A549 (cell line): ENCODE measurements at regions not wholly inside any gene's neighbourhood (a gene's known extent, or its start where the extent isn't known, plus 50 kb on each side); places are given as distances from the start of the nearest gene placed in this dataset.
A peak's percentile ranks its signal among the peaks of the same experiment; 100 is the strongest.

Experiments used
- ATAC-seq, 2 experiments: fragments of 200-7000 bp in 1 of 2; fragments of >200 bp in 1 of 2; cut with Nextera tagmentation in 1 of 2; cut with Tn5 transposase in 1 of 2; 3 replicates each; pipeline versions ENCODE4 v1.8.0 to v1.9.1; 2018 to 2020; ENCODE audit warnings: mild to moderate bottlenecking in 1 of 2, moderate library complexity in 1 of 2
- CTCF ChIA-PET: fragments of 300-600 bp; sonication (Branson Sonifier 250); formaldehyde crosslinking; extraction: SDS; loops from one replicate; lab custom pipeline; 2021; ENCODE audit warnings: antibody characterized with exemption, inconsistent platforms; lab: Yijun Ruan, JAX
- POLR2A ChIA-PET: fragments of 350-600 bp; formaldehyde crosslinking; extraction: SDS; loops from one replicate; lab custom pipeline; 2021; ENCODE audit warnings: antibody characterized with exemption, inconsistent platforms; lab: Yijun Ruan, JAX
- DNase-seq, 2 experiments: peaks; one replicate each; pipeline versions ENCODE4 v3.0.0 to v3.0.0-alpha.2; 2011 to 2016; ENCODE audit warnings: low read depth in 1 of 2, low spot score in 1 of 2
- FAIRE-seq: peaks from 2 replicates; lab custom pipeline; 2011; peaks lifted over from hg19 to GRCh38; lab: Jason Lieb, UNC
- H3K27ac ChIP-seq, 2 experiments: fragments of >200 bp; sonication (Bioruptor Twin); formaldehyde crosslinking; 3 replicates each; pipeline ENCODE4 v1.5.1; 2016 to 2017
- H3K4me1 ChIP-seq: fragments of >200 bp; sonication (Bioruptor Twin); formaldehyde crosslinking; 3 replicates; pipeline ENCODE4 v1.6.1; 2016
- H3K4me2 ChIP-seq: fragments of >200 bp; sonication (Bioruptor Twin); formaldehyde crosslinking; 3 replicates; pipeline ENCODE4 v1.6.1; 2016
- H3K4me3 ChIP-seq: fragments of >200 bp; sonication (Bioruptor Twin); formaldehyde crosslinking; 3 replicates; pipeline ENCODE4 v1.5.1; 2016
- H3K9me3 ChIP-seq: fragments of >200 bp; sonication (Bioruptor Twin); formaldehyde crosslinking; 3 replicates; pipeline ENCODE4 v1.6.1; 2016
- BHLHE40 ChIP-seq: IDR thresholded peaks from 2 replicates; pipeline ENCODE4 v1.6.1; 2012; ENCODE audit warnings: low read depth, low read length, inconsistent platforms
- CBX8 ChIP-seq: fragments of 200-600 bp; sonication (generic); IDR thresholded peaks from 2 replicates; pipeline ENCODE4 v1.6.1; 2016
- CEBPB ChIP-seq, 2 experiments: fragments of >200 bp in 1 of 2; sonication (Bioruptor Twin) in 1 of 2; formaldehyde crosslinking in 1 of 2; IDR thresholded peaks; 2 replicates each; pipeline ENCODE4 v1.6.1; 2012 to 2016
- EHF ChIP-seq: fragments of 250-450 bp; sonication (Bioruptor Pico); IDR thresholded peaks from 2 replicates; pipeline ENCODE4 v1.5.0; 2020; ENCODE audit warnings: mild to moderate bottlenecking
- EHMT2 ChIP-seq: fragments of 200-600 bp; sonication (generic); IDR thresholded peaks from 2 replicates; pipeline ENCODE4 v1.6.1; 2016; ENCODE audit warnings: antibody characterized with exemption, low read depth, mild to moderate bottlenecking, moderate library complexity
- HMGXB4 ChIP-seq: fragments of 250-450 bp; sonication (Bioruptor Pico); IDR thresholded peaks from 2 replicates; pipeline ENCODE4 v1.5.0; 2021; ENCODE audit warnings: mild to moderate bottlenecking, moderate library complexity, borderline replicate concordance
- HOXA7 ChIP-seq: fragments of 250-450 bp; sonication (Bioruptor Pico); IDR thresholded peaks from 2 replicates; pipeline ENCODE4 v1.5.0; 2020; ENCODE audit warnings: mild to moderate bottlenecking, moderate library complexity
- KDM5A ChIP-seq: fragments of 200-600 bp; sonication (generic); IDR thresholded peaks from 2 replicates; pipeline ENCODE4 v1.6.1; 2016; ENCODE audit warnings: antibody characterized with exemption, mild to moderate bottlenecking
- MYC ChIP-seq: IDR thresholded peaks from 2 replicates; pipeline ENCODE4 v1.6.1; 2012; ENCODE audit warnings: mild to moderate bottlenecking, inconsistent platforms, low read length, improper control_type of control experiment, borderline replicate concordance
- NR3C1 ChIP-seq: fragments of >200 bp; sonication (Bioruptor Twin); formaldehyde crosslinking; IDR thresholded peaks from 3 replicates; pipeline ENCODE4 v1.6.1; 2017
- PBX3 ChIP-seq: IDR thresholded peaks from 2 replicates; pipeline ENCODE4 v1.6.1; 2012
- SREBF2 ChIP-seq: fragments of 450-650 bp; IDR thresholded peaks from 2 replicates; pipeline ENCODE4 v1.6.1; 2014; ENCODE audit warnings: mild to moderate bottlenecking, moderate library complexity
- whole genome bisulfite sequencing: methylation state at CpG from one replicate; pipeline ENCODE4 v1.1.6; 2017; ENCODE audit errors: missing lambda C conversion rate; 5-methylcytosine and 5-hydroxymethylcytosine counted together
- TF ChIP-seq, protein P1 (sequence below): fragments of 450-650 bp; IDR thresholded peaks from 2 replicates; pipeline ENCODE4 v1.6.1; 2014; ENCODE audit warnings: antibody characterized with exemption
- TF ChIP-seq, protein P2 (sequence below): fragments of >200 bp; sonication (Bioruptor Twin); formaldehyde crosslinking; IDR thresholded peaks from 3 replicates; pipeline ENCODE4 v1.5.1; 2016
- TF ChIP-seq, protein P3 (sequence below): fragments of >200 bp; sonication (Bioruptor Twin); formaldehyde crosslinking; IDR thresholded peaks from 3 replicates; pipeline ENCODE4 v1.6.1; 2016
- TF ChIP-seq, protein P4 (sequence below): fragments of 250-450 bp; sonication (Bioruptor Pico); IDR thresholded peaks from 2 replicates; pipeline ENCODE4 v1.5.0; 2020; ENCODE audit warnings: low read depth, mild to moderate bottlenecking, moderate library complexity
- TF ChIP-seq, protein P5 (sequence below): fragments of 200-600 bp; sonication (generic); IDR thresholded peaks from 2 replicates; pipeline ENCODE4 v1.6.1; 2016; ENCODE audit warnings: antibody characterized with exemption, mild to moderate bottlenecking, moderate library complexity

DNA sequence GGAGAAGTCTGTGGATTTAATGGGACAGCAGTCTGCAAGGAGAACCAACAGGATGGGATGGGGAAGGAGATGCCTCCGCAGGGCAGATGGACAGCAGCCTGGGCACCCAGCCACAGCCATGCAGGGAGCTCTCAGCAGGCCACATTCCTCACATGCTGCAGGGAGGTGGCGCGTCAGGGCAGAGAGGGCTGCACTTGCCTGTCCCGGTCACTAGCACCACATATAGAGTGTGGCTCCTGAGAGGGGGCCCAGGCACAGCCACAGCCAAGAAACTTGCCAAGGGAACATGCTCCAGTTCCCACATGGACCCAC lies 86.8 kb upstream of the ZMIZ1 start:
- ChIA-PET CTCF (interaction anchor here (2.2 kb wide), 1 partner anchor 213 kb away, joined by 7 read pairs; no protein-coding TSS in a partner anchor), POLR2A (interaction anchor here (0.8 kb wide), 1 partner anchor 8 kb away, joined by 3 read pairs; no protein-coding TSS in a partner anchor)
- FAIRE-seq = no peak

GRCh38 chr10:78982726-78983125 lies 86.0 kb upstream of the ZMIZ1 start:
- ATAC-seq (no peak), FAIRE-seq (no peak), DNase-seq (no peak)
- ChIA-PET CTCF (interaction anchor here (0.6 to 2.2 kb wide), 3 partner anchors 8 to 535 kb away, joined by 3 to 11 read pairs (median 7); no protein-coding TSS in a partner anchor), POLR2A (interaction anchor here (0.8 kb wide), 1 partner anchor 9 kb away, joined by 3 read pairs; no protein-coding TSS in a partner anchor)
- H3K4me1 ChIP-seq = peaks cover 17% of the 10 kb centered on the region
- WGBS = 79% methylated on average over 6 of the region's 6 CpGs
- H3K4me2 ChIP-seq = no peak overlapping the region
- no peak overlapping the region for H3K27ac ChIP-seq
- no peaks in the 10 kb centered on the region for H3K9me3 ChIP-seq
- H3K4me3 ChIP-seq = no peak overlapping the region
- TF ChIP-seq PBX3 (no peak), MYC (no peak), SREBF2 (no peak), CEBPB (IDR thresholded peaks at IDR 0.05) (no peak)
- TF ChIP-seq, protein P1, sequence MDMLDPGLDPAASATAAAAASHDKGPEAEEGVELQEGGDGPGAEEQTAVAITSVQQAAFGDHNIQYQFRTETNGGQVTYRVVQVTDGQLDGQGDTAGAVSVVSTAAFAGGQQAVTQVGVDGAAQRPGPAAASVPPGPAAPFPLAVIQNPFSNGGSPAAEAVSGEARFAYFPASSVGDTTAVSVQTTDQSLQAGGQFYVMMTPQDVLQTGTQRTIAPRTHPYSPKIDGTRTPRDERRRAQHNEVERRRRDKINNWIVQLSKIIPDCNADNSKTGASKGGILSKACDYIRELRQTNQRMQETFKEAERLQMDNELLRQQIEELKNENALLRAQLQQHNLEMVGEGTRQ = no peak
- TF ChIP-seq, protein P2, sequence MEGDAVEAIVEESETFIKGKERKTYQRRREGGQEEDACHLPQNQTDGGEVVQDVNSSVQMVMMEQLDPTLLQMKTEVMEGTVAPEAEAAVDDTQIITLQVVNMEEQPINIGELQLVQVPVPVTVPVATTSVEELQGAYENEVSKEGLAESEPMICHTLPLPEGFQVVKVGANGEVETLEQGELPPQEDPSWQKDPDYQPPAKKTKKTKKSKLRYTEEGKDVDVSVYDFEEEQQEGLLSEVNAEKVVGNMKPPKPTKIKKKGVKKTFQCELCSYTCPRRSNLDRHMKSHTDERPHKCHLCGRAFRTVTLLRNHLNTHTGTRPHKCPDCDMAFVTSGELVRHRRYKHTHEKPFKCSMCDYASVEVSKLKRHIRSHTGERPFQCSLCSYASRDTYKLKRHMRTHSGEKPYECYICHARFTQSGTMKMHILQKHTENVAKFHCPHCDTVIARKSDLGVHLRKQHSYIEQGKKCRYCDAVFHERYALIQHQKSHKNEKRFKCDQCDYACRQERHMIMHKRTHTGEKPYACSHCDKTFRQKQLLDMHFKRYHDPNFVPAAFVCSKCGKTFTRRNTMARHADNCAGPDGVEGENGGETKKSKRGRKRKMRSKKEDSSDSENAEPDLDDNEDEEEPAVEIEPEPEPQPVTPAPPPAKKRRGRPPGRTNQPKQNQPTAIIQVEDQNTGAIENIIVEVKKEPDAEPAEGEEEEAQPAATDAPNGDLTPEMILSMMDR = no peak
- TF ChIP-seq, protein P3, sequence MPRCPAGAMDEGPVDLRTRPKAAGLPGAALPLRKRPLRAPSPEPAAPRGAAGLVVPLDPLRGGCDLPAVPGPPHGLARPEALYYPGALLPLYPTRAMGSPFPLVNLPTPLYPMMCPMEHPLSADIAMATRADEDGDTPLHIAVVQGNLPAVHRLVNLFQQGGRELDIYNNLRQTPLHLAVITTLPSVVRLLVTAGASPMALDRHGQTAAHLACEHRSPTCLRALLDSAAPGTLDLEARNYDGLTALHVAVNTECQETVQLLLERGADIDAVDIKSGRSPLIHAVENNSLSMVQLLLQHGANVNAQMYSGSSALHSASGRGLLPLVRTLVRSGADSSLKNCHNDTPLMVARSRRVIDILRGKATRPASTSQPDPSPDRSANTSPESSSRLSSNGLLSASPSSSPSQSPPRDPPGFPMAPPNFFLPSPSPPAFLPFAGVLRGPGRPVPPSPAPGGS = no peak

More for the DNA sequence above, 86.8 kb upstream of the ZMIZ1 start:
- H3K4me2 ChIP-seq = no peak overlapping the region
- TF ChIP-seq, protein P2 = no peak
- no peak for TF ChIP-seq HMGXB4 (CRISPR knock-in tag)
- no peak for TF ChIP-seq CBX8
- TF ChIP-seq, protein P4, sequence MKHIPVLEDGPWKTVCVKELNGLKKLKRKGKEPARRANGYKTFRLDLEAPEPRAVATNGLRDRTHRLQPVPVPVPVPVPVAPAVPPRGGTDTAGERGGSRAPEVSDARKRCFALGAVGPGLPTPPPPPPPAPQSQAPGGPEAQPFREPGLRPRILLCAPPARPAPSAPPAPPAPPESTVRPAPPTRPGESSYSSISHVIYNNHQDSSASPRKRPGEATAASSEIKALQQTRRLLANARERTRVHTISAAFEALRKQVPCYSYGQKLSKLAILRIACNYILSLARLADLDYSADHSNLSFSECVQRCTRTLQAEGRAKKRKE (CRISPR knock-in tag) = no peak
- TF ChIP-seq BHLHE40 = no peak
- TF ChIP-seq EHF (CRISPR knock-in tag) = no peak
- no peak for TF ChIP-seq EHMT2
- TF ChIP-seq NR3C1 = no peak
- no peak for TF ChIP-seq HOXA7 (CRISPR knock-in tag)
- TF ChIP-seq KDM5A = no peak
- TF ChIP-seq, protein P5, sequence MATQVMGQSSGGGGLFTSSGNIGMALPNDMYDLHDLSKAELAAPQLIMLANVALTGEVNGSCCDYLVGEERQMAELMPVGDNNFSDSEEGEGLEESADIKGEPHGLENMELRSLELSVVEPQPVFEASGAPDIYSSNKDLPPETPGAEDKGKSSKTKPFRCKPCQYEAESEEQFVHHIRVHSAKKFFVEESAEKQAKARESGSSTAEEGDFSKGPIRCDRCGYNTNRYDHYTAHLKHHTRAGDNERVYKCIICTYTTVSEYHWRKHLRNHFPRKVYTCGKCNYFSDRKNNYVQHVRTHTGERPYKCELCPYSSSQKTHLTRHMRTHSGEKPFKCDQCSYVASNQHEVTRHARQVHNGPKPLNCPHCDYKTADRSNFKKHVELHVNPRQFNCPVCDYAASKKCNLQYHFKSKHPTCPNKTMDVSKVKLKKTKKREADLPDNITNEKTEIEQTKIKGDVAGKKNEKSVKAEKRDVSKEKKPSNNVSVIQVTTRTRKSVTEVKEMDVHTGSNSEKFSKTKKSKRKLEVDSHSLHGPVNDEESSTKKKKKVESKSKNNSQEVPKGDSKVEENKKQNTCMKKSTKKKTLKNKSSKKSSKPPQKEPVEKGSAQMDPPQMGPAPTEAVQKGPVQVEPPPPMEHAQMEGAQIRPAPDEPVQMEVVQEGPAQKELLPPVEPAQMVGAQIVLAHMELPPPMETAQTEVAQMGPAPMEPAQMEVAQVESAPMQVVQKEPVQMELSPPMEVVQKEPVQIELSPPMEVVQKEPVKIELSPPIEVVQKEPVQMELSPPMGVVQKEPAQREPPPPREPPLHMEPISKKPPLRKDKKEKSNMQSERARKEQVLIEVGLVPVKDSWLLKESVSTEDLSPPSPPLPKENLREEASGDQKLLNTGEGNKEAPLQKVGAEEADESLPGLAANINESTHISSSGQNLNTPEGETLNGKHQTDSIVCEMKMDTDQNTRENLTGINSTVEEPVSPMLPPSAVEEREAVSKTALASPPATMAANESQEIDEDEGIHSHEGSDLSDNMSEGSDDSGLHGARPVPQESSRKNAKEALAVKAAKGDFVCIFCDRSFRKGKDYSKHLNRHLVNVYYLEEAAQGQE = no peak
- TF ChIP-seq, protein P1 = no peak
- H3K9me3 ChIP-seq = no peaks in the 10 kb centered on the region
- peak overlapping the region in 1 of 2 experiments; percentile 96; a peak in 3 of 6 replicates for H3K27ac ChIP-seq
- peaks cover 25% of the 10 kb centered on the region for H3K4me1 ChIP-seq
- no peak overlapping the region for H3K4me3 ChIP-seq
- ATAC-seq (peak; percentile 5 to 59; a peak in 3 of 6 replicates), DNase-seq (no peak)
- 72% methylated on average over 3 of the region's 4 CpGs for WGBS
